Suppressor macrophage treated with lipopolysaccharide for 4 hours (primary cell): ENCODE measurements at regions not wholly inside any gene's neighbourhood (a gene's known extent, or its start where the extent isn't known, plus 50 kb on each side); places are given as distances from the start of the nearest gene placed in this dataset.
A peak's percentile ranks its signal among the peaks of the same experiment; 100 is the strongest.

Experiments
- DNase-seq: peaks from one replicate; pipeline ENCODE4 v3.0.0-alpha.2; 2020

DNA sequence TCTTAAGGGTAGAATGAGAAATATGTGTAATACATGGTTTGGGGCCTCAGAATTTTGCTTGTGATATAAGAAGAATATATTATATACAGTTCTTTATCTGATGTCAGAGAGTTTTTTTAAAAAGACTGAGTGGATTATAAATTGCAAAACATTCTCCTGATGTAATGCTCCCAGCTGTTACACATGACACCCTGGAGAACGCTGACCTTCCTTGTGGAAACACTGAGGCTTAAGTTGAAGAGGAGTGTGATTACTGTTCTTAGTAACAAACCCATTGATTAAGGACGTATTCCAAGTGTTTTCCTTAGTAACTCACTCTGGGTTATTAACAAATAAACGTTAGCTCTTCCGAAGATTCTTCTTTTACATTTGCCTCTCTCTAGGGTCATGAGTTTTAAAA lies 1069.3 kb upstream of the CNTNAP5 start:
- no peak for DNase-seq

DNA sequence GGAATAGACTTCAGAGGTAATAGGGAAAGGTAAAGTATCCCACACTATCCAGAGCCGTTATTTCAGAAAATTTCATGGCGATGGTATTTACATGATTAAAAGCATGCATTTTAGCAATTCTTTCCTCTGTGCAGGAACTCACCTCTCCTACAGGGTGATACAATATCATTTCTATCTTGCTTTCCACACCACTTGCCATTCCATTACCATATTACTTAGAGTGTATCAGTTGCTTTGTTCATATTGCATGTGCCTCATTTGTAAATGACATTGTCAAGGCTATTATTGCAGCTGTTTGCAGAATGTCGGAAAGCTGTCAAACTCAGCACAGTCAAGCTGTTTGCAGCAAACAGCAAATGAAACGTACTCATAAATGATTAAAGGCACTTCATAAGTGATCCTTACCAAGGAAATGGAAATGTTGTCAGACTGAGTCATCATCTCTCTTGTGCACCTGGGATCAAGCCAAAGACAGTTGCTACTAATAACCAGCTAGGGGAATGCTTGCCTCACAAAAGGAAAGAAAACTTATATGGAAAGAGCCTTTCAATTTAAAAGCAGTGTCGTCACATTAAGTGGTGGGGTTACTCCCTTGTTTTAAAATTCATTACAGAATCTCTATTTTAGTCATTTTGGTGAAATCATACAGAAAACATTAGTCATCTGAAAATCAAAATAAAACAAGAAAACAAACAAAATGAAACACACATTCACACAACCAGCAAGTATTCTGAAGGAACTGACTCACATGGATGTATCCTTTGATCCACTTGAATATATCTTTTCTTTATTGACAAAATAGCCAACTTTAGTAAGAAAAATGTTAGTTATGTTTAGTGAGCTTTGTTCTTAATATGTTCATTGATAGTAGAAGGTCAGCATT lies 1064.1 kb upstream of the CNTNAP5 start:
- no peak for DNase-seq

DNA sequence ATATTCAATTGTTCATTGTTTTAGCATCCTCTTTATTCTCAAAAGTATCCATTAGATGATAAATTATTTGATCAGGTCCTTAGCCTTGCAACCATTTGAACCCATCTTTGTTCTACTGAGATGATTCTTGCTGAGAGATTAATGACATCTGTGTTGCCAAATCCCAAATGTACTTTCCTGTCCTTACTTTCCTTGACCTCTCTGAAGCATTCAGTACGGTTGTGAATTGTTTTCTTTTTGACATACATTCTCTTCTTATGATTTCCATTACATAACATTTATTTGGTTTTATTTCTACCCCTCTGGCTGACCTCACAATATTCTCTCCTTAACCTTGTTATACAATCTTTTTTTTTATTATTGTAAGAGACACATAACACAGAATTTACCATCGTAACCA lies 1058.6 kb upstream of the CNTNAP5 start:
- no peak for DNase-seq

DNA sequence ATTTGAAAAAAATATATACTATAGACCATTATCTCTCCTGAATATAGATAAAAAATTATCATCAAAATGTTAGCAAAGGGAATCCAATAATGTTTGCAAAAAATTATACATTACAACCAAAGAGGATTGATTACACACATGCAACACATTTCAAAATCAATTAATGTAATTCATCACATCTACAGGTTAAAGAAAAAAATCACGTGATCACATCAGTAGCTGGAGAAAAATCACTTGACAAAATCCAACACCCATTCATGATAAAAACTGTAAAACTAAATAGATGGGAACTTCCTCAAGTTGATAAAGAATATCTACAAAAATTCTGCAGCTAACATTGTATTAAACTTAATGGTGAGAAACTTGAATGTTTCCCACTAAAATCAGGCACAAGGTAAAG lies 1047.5 kb upstream of the CNTNAP5 start:
- DNase-seq, result no peak

DNA sequence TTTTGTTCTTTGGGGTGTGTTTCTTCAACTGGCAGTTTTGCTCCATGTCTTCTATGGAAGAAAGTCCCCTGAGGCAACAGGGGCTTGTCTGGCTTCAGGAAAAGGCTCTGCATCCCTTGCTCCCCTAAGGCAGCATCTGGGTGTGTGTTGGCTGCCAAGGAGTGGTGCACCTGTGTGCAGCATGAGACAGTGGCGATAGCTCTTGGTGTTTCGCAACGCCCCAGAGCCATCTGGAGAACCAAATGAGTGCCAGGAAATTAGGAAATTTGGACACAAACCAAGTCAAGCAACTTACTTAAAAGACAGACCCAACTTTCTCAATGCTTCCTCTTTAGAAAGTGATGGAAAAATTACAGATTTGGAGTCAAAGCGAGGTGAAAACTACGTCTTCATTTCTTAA lies 1044.4 kb upstream of the CNTNAP5 start:
- DNase-seq, result no peak

DNA sequence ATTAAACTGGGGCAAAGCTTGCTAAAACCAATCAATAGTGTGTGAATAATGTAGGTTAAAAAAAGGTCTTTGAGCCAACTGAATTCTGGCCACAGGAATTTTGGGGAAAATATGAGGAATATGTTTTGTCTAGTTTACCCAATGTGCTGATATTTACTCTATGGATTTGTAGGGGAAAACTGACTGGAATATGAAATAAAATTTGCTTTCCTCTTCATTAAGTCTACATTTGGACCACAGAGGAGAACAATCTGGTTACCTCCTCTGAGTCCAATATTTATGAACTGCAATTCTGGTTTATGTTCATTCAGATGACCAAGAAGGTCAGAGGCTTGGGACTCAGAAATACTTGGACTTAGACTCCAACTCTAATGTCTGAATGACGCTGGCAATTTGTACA lies 1042.2 kb upstream of the CNTNAP5 start:
- DNase-seq, result no peak

DNA sequence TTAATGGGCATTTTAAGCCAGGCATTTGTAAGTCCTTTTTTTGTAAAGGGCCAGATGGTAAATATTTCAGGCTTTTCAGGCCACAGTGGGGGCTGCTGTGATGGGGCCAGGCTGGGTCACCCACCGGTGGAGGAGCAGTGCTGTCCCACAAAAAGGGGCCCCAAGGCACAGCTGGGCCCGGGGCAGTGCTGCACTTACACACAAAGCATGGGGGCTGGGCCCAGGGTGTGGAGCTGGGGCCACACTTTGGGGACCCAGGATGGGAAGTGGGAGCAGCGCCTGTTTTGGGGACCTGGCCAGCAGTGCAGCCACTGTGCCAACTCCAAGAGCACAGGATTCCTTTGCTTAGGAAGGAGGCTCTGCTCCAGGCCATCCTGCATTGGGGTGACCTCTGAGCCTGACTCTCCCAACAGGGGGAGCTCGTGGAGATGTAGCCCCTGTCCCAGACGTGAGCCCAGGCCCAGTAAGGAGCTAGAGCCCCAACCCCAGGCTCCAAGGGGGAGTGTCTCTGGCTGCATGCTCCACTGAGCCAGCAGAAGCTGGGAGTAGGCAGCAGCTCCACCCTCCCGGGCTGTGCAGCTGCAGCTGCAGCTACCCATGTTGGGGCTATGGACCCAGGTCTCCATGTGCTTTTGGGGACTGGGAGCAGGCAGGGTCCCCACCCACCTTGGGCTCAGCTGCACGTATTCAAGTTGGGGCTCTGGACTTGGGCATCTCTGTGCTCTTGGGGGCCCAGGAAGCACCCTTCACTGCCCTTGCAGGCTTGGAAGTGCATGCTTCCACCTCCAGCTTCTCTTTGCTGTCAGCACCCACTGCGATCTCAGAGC lies 1036.5 kb upstream of the CNTNAP5 start:
- no peak for DNase-seq

DNA sequence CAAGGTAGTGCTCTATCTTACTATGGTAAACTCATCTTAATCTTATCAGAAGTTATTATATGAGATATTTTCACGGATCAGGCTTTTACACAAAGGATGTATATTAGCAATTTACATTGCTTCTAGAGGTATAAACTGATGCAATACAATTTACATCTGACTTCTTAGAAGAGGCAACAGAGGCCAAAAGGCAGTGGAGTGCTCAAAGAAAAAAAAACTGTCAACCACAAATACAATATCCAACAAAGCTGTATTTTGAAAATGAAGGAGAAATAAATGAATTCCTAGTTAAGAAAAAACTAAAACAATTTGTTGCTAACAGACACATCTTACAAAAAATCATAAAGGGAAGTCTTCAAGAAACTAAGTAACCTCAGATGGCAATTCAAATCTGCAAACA lies 1031.5 kb upstream of the CNTNAP5 start:
- DNase-seq, result no peak

DNA sequence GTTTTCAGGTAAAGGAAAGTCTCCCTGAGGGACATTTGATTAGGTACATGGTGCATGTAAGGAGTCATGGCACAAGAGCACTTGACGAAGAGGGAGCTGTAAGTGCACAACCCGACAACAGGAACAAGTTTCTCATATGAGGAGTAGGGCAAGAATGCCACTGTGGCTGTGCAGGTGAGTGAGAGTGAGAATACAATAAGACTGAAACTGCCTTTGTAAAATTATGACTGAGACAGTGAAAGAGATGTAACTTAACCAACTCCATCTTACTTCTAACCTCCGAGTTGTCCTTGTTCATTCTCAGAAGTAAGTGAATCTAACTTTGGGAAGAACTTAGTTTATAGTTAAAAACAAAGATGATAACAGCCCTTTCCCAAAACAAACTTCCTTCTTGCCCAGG lies 1025.8 kb upstream of the CNTNAP5 start:
- DNase-seq, result no peak

DNA sequence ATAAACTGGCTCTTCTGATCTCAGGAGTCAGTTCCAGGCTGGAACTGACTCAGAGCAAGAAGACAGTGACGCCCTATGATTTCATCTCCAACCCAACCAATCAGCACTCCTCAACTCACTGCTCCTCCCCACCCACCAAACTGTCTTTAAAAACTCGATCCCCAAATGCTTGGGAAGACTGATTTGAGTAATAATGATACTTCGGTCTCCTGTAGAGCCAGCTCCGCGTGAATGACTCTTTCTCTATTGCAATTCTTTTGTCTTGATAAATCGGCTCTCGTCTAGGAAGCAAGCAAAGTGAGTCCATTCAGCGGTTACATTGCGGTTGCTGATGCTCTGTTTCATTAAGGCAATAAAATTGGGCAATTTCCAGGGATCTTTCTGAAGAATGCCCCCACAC lies 1025.3 kb upstream of the CNTNAP5 start:
- DNase-seq, result no peak

DNA sequence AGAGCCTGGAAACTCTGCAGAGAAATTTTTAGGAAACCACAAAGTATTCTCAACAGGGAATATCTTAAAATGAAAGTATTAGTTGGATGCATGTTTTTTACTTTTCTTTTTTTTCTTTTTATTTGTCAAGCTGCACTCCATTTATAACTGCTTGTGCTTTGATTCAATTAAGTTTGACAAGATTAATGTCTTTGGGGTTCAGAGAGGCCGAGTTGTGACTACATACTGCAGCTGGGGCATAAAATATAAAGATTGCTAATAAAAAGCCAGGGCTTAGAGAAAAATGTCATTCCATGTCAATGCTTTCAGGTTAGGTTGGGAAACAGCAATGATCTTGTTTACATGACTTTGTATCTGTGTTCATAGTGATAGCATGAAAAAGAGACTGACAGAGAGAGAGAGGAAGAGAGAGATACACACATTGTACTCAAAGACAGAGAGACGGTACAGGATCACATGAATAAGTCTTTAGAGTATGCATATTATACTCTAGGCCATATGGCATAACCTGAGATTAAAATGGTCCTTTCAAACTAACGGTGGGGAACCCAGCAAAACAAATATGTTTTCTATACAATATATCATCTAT lies 1022.3 kb upstream of the CNTNAP5 start:
- DNase-seq, result no peak

DNA sequence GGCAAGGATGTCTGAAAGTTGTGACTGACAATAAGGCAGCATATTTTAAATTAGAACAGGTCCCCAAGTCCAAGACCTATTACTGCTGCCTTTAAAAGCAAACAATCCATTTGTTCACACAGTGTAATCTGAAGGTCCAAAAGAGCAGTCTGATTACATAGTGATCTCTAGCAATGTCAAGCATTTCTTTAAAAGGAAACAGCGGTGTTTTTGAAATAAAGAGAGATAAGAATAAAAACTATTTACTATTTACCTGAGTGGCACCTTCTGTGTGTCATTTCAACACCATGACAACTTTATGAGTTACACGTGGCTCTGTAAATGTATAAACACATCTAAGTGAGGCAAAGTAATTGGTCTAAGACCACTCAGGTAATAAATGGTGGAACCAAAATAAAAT lies 1009.9 kb upstream of the CNTNAP5 start:
- DNase-seq, result no peak

DNA sequence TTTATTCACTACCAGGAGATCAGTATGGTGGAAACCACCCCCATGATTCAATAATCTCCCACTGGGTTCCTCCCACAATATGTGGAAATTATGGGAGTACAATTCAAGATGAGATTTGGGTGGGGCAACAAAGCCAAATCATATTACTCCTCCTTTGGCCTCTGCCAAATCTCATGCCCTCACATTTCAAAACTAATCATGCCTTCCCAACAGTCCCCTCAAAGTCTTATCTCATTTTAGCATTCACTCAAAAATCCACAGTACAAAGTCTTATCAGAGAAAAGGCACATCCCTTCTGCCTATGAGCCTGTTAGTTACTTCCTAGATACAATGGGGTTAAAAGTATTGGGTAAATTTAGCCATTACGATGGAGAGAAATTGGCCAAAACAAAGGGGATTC lies 989.5 kb upstream of the CNTNAP5 start:
- no peak for DNase-seq

DNA sequence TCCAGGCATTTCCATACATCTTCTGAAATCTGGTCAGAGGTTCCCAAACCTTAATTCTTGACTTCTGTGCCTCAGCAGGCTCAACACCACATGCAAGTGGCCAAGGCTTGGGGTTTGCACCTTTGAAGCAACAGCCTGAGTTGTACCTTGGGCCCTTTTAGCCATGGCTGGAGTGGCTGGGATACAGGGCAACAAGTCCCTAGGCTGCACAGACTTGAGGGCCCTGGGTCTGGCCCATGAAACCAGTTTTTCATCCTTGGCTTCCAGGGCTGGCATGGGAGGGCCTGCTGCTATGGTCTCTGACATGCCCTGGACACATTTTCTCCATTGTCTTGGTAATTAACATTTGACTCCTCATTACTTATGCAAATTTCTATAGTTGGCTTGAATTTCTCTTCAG lies 988.8 kb upstream of the CNTNAP5 start:
- no peak for DNase-seq

DNA sequence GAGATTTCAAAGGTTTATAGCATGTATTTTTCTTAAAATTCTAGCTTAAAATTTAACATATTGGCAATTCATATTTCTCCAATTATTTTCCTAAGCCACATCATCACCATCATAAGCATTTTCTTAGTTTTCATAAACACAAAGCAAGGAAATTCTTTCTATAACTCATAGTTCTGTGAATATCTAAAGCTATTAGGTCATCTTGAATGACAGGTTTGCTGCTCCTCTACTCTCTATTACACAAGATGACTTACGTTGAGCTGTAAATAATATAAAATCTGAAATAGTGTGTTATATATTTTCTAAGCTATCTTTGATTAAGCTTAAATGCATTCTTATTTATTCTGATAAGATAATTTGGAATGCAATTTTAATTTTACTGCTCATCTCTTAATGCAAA lies 984.6 kb upstream of the CNTNAP5 start:
- no peak for DNase-seq

DNA sequence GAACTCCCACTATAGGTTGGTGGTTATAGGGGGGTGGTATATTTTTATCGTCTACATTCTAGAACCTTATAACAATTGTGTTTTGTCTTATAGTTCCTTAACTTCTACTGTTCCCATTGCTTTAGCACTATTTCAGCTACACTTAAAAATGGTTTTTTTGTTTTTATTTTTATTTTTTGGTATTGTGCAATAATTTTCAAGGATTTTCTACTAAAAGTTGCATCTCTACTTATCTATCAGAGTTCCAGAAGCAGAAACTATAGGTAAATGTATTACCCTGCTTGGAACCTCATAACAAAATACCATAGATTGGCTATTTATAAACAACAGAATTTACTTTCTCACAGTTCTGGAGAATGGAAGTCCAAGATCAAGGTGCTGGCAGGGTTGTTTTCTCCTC lies 981.6 kb upstream of the CNTNAP5 start:
- DNase-seq, result no peak

DNA sequence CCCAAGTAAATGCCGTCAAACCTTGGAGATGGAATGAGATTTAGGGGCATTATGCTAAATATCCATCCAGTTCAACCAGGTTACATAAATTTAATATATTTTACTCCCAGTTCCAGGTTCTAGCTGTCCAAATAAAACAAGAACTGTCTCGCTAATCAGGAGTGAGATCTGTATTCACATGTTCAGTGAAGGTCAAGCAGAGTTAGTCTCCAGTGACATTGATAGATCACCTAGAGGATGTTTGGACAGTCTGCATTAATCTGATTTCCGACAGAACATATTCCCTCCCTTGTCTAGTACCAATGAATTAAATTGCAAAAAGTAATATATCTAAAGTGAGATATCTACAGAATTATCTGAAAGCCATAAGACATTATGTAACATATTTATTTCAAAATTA lies 979.4 kb upstream of the CNTNAP5 start:
- DNase-seq, result no peak

DNA sequence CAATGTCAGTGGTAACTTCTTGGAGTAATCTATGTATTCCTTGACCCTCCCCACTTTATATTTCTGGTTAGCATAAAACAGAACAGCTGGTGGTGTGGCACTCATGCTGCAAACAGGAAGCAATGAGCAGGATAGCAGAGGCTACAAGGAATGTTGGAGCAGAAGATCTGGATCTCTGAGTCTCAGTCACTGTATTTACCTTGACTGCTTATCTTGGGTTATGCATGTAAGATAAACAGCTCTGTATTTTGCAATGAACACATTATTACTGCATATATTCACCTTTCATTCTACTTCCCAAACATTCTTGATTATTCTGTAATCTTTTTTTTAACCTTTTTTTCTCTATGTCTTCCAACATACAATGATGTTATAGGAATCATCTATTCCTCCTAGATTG lies 977.9 kb upstream of the CNTNAP5 start:
- DNase-seq, result no peak

DNA sequence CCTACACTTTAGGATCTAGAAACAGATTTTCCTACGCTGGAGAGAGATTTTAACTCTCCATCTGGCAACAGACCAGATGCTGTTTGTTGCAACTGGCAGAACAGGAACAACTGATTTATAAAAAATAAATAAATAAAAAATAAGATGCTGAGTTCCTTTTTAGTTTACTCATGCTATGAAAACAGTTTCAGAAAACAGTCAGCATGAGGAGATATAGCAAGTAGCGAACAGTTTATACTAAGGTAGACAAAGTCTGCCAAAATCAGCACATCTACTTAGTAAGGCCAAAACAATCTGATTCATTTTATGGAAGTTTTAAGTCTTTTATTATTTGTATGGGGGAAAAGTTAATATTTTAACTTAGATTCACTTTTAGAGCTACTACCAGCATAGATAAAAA lies 974.0 kb upstream of the CNTNAP5 start:
- DNase-seq, result no peak

DNA sequence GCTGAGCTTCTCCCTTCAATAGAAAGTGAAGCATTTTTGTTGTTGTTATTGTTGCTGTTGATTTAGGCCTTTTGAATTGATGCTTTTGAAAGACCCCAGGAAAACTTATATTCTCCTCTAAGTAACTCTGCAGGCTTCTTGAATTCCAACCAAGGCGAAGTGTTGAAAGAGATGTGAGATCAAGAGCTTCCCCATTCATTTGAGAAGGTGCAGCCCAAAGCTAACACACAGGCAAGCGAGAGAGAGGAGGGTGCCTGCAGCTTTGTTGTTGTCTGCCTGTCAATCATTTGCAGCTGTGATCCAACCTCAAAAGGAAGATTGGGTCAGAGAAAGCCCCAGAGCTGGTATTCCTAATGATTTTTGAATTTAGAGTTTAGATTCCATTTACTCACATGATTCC lies 963.6 kb upstream of the CNTNAP5 start:
- DNase-seq, result no peak

DNA sequence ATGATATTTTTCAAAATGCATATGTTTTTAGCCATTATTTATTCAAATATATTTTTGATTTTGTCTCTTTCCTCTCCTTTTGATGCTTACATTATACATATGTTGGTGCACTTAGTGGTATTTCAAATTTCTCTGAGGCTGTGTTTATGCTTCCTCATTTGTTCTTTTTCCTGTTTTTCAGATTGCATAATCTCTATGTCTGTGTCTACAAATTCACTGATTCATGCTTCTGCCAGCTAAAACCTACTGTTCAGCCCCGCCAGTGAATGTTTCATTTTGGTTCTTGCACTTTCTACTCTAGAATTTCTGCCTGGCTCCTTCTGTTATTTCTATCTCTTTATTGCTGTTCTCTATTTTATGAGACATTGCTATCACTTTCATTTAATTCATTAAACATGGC lies 951.7 kb upstream of the CNTNAP5 start:
- DNase-seq, result peak; percentile 55

DNA sequence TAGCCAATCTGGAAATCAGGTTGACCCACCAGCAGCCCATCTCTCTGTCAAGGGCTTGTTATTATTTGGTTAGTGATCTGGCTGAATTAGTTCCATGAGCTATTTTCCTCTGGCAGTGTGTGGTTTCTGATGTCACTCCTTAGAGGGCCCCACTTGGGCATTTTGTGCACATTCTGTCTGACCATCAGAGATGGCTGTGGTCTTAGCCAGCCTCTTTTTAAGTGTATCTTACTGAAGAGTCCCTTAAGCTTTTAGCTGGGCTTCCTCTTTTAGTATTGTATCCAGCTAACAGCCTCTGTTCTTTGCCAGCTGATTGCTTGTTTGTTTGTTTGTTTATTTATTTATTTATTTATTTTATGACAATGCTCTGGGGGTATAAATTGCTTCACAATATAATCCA lies 951.1 kb upstream of the CNTNAP5 start:
- DNase-seq, result no peak

DNA sequence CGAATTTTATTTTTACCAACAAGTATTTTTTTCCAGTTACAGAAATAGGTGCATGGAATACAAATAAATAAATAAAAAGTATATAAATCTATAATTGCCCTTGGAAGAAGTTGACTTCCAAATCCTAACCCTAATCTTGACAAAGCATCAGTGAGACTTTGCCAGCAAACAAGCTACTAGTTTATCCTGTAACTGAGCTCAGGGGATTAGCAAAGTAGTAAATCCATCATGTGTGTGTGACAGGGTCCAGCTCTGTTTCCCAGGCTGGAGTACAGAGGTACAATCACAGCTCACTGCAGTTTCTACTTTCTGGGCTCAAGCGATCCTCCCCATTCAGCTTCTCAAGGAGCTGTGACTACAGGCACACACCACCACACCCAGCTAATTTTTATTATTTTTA lies 948.0 kb upstream of the CNTNAP5 start:
- DNase-seq, result no peak

DNA sequence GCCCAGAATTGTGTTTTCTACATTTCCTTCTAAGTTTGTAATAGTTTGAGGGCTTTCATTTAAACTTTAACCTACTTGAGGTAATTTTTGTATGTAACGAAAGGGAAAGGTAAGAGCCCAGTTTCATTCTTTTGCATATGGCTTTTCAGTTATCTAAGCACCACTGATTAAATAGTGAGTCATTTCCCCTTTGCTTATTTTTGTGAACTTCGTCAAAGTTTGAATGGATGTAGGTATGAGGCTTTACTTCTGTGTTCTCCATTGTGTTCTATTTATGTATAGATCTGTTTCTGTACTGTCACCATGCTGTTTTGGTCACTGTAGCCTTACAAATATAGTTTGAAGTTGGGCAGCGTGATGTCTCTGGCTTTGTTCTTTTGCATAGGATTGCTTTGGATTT lies 944.8 kb upstream of the CNTNAP5 start:
- DNase-seq, result no peak
